ENCODE measurements at regions not wholly inside any gene's neighbourhood (a gene's known extent, or its start where the extent isn't known, plus 50 kb on each side); places are given as distances from the start of the nearest gene placed in this dataset.

DNA sequence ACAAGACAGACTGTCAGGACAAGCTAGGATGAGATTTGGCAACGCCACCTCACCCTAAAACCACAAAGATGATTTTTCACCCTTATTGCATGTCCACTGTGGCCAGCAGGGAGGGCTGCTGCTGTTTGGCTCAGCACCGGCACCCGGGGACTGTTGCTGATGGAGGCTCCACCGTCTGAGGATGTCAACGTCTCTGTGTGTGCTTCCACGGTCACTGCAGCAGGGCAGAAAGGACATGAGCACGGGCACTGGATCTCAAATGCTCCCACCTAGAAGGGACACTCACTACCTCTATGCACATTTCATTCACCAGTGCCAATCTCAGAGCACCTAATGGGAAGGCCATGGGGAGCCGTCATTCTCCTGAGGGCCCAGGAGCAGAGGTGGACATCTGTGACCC, 599.6 kb downstream of the PTPRU start:
- in situ Hi-C loops (cut with HindIII; ENCODE audit: low sequenced_read_pairs): no loop called here
- TF ChIP-seq, protein P1, sequence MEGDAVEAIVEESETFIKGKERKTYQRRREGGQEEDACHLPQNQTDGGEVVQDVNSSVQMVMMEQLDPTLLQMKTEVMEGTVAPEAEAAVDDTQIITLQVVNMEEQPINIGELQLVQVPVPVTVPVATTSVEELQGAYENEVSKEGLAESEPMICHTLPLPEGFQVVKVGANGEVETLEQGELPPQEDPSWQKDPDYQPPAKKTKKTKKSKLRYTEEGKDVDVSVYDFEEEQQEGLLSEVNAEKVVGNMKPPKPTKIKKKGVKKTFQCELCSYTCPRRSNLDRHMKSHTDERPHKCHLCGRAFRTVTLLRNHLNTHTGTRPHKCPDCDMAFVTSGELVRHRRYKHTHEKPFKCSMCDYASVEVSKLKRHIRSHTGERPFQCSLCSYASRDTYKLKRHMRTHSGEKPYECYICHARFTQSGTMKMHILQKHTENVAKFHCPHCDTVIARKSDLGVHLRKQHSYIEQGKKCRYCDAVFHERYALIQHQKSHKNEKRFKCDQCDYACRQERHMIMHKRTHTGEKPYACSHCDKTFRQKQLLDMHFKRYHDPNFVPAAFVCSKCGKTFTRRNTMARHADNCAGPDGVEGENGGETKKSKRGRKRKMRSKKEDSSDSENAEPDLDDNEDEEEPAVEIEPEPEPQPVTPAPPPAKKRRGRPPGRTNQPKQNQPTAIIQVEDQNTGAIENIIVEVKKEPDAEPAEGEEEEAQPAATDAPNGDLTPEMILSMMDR (IDR thresholded peaks at IDR 0.05; ENCODE audit: low read depth, low read length, missing control alignments): no peak
- no peak for DNase-seq (ENCODE audit: low read depth)
- no peak overlapping the region for H3K4me3 ChIP-seq (ENCODE audit: low read depth, low read length)

DNA sequence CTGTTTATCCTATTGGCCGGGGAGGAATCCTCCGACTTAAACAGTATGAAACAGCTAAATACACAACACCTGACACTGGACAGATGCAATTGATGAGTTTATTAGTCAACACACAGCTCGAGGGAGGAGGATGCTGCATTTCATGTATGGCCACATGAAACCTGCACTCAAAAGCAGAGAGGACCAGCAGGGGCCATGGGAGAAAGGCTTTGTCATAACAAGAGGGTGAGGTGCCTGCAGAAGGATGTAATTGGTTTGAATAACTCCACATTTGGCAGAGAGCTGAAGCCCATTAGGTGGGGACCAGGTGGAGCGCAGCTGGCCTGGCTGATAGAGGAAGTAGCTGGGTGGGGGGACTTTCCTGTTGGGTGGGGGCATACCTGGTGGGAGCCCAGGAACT, 599.1 kb downstream of the PTPRU start:
- in situ Hi-C loops (cut with HindIII; ENCODE audit: low sequenced_read_pairs): no loop called here
- no peak overlapping the region for H3K4me3 ChIP-seq (ENCODE audit: low read depth, low read length)
- DNase-seq (ENCODE audit: low read depth): no peak
- TF ChIP-seq, protein P1 (IDR thresholded peaks at IDR 0.05; ENCODE audit: low read depth, low read length, missing control alignments): no peak

DNA sequence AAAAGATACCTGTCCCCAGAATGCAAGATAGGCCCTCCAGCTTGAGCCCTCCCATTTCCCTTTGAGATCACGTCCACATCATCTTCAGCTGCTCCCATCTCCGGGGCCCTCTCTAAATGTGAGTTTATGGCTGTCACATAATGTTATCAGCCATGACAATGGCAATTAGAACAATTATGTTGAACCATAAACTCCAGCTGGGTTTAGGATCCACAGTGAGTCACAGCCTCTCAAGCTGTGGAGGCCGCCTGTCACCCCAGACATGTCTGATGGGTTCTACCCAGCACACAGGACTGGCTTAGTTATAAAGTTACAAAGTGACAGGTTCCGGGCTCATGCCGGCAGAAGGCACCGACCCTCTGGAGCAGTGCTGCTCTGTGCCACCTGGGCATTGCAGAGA, 597.3 kb downstream of the PTPRU start:
- no peak overlapping the region for H3K4me3 ChIP-seq (ENCODE audit: low read depth, low read length)
- TF ChIP-seq, protein P1 (IDR thresholded peaks at IDR 0.05; ENCODE audit: low read depth, low read length, missing control alignments): no peak
- in situ Hi-C loops (cut with HindIII; ENCODE audit: low sequenced_read_pairs): no loop called here

DNA sequence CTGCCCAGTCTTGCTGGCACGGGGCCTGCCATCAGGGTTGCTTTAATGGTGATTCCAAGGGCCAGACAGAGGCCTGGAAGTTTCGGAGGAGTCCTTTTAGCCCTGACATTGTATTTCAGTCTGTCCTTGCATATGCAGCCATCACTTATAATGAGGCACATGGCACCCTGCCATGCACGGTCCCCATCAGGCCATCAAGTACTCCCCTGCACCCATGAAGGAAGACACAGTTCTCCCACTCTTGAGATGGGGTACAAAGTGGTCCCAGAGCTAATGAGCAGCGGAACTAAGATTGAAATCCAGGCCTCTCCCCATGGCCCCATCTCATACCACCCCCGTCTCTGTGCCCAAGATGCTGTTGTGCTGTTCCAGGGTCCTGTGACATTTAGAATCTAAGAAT, 596.6 kb downstream of the PTPRU start:
- in situ Hi-C loops (cut with HindIII; ENCODE audit: low sequenced_read_pairs): no loop called here
- H3K4me3 ChIP-seq (ENCODE audit: low read depth, low read length): no peak overlapping the region
- TF ChIP-seq, protein P1 (IDR thresholded peaks at IDR 0.05; ENCODE audit: low read depth, low read length, missing control alignments): no peak
- DNase-seq (ENCODE audit: low read depth): no peak

More for the DNA sequence above, 597.3 kb downstream of the PTPRU start:
- DNase-seq (ENCODE audit: low read depth): no peak

DNA sequence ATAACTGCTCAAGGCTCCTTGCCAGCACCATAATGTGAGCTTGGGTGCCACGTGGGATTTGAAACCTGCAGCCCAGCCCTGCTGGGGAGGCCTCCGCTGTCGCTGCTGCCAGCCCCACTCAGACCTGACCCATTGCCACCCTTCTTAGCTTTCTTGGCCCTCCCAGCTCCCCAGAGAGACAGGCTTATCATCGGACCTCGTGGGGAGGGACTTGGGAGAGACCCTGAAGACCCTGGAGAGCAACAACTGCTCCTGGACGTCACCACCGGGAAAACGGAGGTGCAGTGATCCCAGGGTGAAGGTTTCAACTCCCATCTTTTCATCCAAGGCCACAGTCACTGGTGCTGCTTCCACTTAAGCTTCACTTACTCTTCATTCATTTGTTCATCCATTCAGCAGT, 596.1 kb downstream of the PTPRU start:
- TF ChIP-seq, protein P1 (IDR thresholded peaks at IDR 0.05; ENCODE audit: low read depth, low read length, missing control alignments): no peak
- H3K4me3 ChIP-seq (ENCODE audit: low read depth, low read length): no peak overlapping the region
- no peak for DNase-seq (ENCODE audit: low read depth)
- in situ Hi-C loops (cut with HindIII; ENCODE audit: low sequenced_read_pairs): no loop called here

DNA sequence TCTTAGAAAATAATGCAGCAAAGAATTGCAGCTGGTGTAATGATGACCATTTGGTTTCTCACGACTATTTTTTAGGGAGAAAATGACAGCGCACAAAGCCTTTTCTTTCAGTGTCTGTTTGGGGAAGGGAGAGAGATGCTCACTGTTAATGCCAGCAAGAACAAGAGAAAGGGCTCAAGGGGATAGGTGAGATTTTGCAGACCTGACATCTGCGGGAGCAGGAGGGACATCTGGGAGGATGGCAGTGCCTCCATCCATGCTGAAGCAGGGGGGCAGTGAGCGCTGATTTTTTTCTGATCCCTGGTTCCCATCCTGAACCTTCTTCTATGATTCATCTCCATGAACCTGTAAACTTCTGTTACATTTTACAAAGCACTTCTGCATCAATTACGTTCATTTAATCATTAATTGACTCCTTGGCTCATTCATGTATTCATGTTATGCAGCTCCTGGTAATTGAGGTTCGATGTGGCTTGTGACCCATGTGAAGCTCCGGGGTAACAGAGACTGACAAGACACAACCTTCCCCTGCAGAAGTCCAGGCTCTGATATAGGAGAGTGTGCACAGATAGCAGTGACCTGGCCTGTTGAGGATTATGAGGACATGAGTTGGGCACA, 595.3 kb downstream of the PTPRU start:
- no peak for DNase-seq (ENCODE audit: low read depth)
- TF ChIP-seq, protein P1 (IDR thresholded peaks at IDR 0.05; ENCODE audit: low read depth, low read length, missing control alignments): no peak
- no peak overlapping the region for H3K4me3 ChIP-seq (ENCODE audit: low read depth, low read length)
- in situ Hi-C loops (cut with HindIII; ENCODE audit: low sequenced_read_pairs): no loop called here
